NCI-H82 (cell line): ENCODE measurements at regions not wholly inside any gene's neighbourhood (a gene's known extent, or its start where the extent isn't known, plus 50 kb on each side); places are given as distances from the start of the nearest gene placed in this dataset.
A peak's percentile ranks its signal among the peaks of the same experiment; 100 is the strongest.
"Not testable (repeated sequence)": the region's sequence is repeated elsewhere in the genome, so short reads cannot be mapped to it uniquely, and the experiment has no call there.

Experiments
- DNase-seq: peaks from one replicate; lab custom pipeline; 2025; lab: John Stamatoyannopoulos, UW

- DNase-seq, result no peak
These were observed 469.3 kb downstream of the LTN1 start for GRCh38 chr21:28523367-28523766.

- peak; percentile 62 for DNase-seq
These were observed 470.5 kb downstream of the LTN1 start for GRCh38 chr21:28522014-28522799.

- no peak for DNase-seq
These were observed 474.0 kb downstream of the LTN1 start for GRCh38 chr21:28518630-28519029.

GRCh38 chr21:28516991-28517592, 475.6 kb downstream of the LTN1 start:
- peak; percentile 91 for DNase-seq

- DNase-seq, result no peak
These were observed 476.7 kb downstream of the LTN1 start for GRCh38 chr21:28516021-28516420.

- no peak for DNase-seq
These were observed 479.2 kb downstream of the LTN1 start for GRCh38 chr21:28513428-28513827.

- peak; percentile 65 for DNase-seq
These were observed 483.6 kb downstream of the LTN1 start for GRCh38 chr21:28509031-28509430.

GRCh38 chr21:28508126-28508525, 484.6 kb downstream of the LTN1 start:
- DNase-seq, result no peak

GRCh38 chr21:28496517-28496916, 496.2 kb downstream of the LTN1 start:
- no peak for DNase-seq

GRCh38 chr21:28492127-28492526, 500.6 kb downstream of the LTN1 start:
- DNase-seq, result no peak

- no peak for DNase-seq
These were observed 502.8 kb downstream of the LTN1 start for GRCh38 chr21:28489821-28490350.

- DNase-seq, result no peak
These were observed 503.5 kb downstream of the LTN1 start for GRCh38 chr21:28489162-28489561.

- no peak for DNase-seq
These were observed 505.1 kb downstream of the LTN1 start for GRCh38 chr21:28487455-28488070.

- DNase-seq, result no peak
These were observed 507.2 kb downstream of the LTN1 start for GRCh38 chr21:28485301-28486022.

GRCh38 chr21:28483301-28484035, 509.2 kb downstream of the LTN1 start:
- DNase-seq, result no peak

GRCh38 chr21:28482657-28483056, 510.0 kb downstream of the LTN1 start:
- no peak for DNase-seq

GRCh38 chr21:28480470-28480869, 512.2 kb downstream of the LTN1 start:
- no peak for DNase-seq

- DNase-seq, result no peak
These were observed 519.0 kb downstream of the LTN1 start for GRCh38 chr21:28473530-28474220.

GRCh38 chr21:28472543-28472942, 520.1 kb downstream of the LTN1 start:
- not testable (repeated sequence) for DNase-seq

GRCh38 chr21:28464988-28465387, 527.7 kb downstream of the LTN1 start:
- no peak for DNase-seq

- no peak for DNase-seq
These were observed 528.6 kb downstream of the LTN1 start for GRCh38 chr21:28464095-28464494.
